RPMI8226 (cell line): ENCODE measurements at regions not wholly inside any gene's neighbourhood (a gene's known extent, or its start where the extent isn't known, plus 50 kb on each side); places are given as distances from the start of the nearest gene placed in this dataset.
"Not testable (repeated sequence)": the region's sequence is repeated elsewhere in the genome, so short reads cannot be mapped to it uniquely, and the experiment has no call there.

ENCODE experiments used
- DNase-seq: peaks from one replicate; pipeline ENCODE4 v3.0.0-alpha.2; 2015

GRCh38 chr9:81058782-81059181, 630.6 kb downstream of the TLE1 start:
- DNase-seq: no peak

- DNase-seq: no peak
These were observed 635.9 kb downstream of the TLE1 start for GRCh38 chr9:81053298-81054025.

- no peak for DNase-seq
These were observed 636.5 kb downstream of the TLE1 start for GRCh38 chr9:81052846-81053245.

- DNase-seq: no peak
These were observed 642.1 kb downstream of the TLE1 start for GRCh38 chr9:81047280-81047679.

- no peak for DNase-seq
These were observed 643.7 kb downstream of the TLE1 start for GRCh38 chr9:81045658-81046057.

GRCh38 chr9:81037889-81038288, 651.5 kb downstream of the TLE1 start:
- DNase-seq: no peak

GRCh38 chr9:81035601-81036000, 653.7 kb downstream of the TLE1 start:
- DNase-seq: no peak

- no peak for DNase-seq
These were observed 654.2 kb downstream of the TLE1 start for GRCh38 chr9:81035171-81035570.

- no peak for DNase-seq
These were observed 656.5 kb downstream of the TLE1 start for GRCh38 chr9:81032831-81033230.

GRCh38 chr9:81032030-81032572, 657.2 kb downstream of the TLE1 start:
- no peak for DNase-seq

- DNase-seq: no peak
These were observed 657.8 kb downstream of the TLE1 start for GRCh38 chr9:81031422-81032029.

- DNase-seq: no peak
These were observed 659.3 kb downstream of the TLE1 start for GRCh38 chr9:81030027-81030426.

- DNase-seq: no peak
These were observed 660.8 kb downstream of the TLE1 start for GRCh38 chr9:81028504-81028903.

GRCh38 chr9:81022177-81022576, 667.2 kb downstream of the TLE1 start:
- no peak for DNase-seq

GRCh38 chr9:81014945-81015344, 674.4 kb downstream of the TLE1 start:
- DNase-seq: not testable (repeated sequence)

- not testable (repeated sequence) for DNase-seq
These were observed 676.2 kb downstream of the TLE1 start for GRCh38 chr9:81013191-81013590.

- DNase-seq: no peak
These were observed 686.4 kb downstream of the TLE1 start for GRCh38 chr9:81002906-81003305.

GRCh38 chr9:81002242-81002641, 687.1 kb downstream of the TLE1 start:
- no peak for DNase-seq

GRCh38 chr9:80995759-80996158, 693.6 kb downstream of the TLE1 start:
- no peak for DNase-seq

GRCh38 chr9:80994892-80995291, 694.5 kb downstream of the TLE1 start:
- no peak for DNase-seq

GRCh38 chr9:80985595-80985994, 703.8 kb downstream of the TLE1 start:
- DNase-seq: not testable (repeated sequence)

GRCh38 chr9:80976403-80976802, 712.9 kb downstream of the TLE1 start:
- DNase-seq: no peak

GRCh38 chr9:80970377-80970776, 719.0 kb downstream of the TLE1 start:
- not testable (repeated sequence) for DNase-seq

- no peak for DNase-seq
These were observed 720.7 kb downstream of the TLE1 start for GRCh38 chr9:80968611-80969010.

- no peak for DNase-seq
These were observed 724.4 kb downstream of the TLE1 start for GRCh38 chr9:80964914-80965313.
